ENCODE measurements at regions not wholly inside any gene's neighbourhood (a gene's known extent, or its start where the extent isn't known, plus 50 kb on each side); places are given as distances from the start of the nearest gene placed in this dataset.

DNA sequence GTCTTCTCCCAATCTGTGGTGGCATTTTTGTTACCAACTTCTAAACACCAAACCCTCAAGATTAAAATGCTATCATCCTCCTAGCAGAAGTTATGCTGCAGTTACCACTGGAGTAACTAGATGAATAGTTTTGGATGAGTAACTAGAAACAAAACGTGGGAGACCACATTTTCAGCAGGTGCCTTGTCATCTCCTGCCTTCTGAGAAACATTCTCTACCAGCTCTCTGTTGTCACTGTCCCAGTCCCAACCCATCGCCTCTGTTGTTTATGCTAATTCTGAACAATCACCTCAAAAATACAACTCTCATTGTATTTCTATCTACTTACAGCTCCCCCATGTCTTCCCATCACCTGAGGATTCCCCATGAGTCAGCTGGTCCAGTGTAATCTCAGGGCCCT lies 652.5 kb upstream of the ADAMTS16 start:
- DNase-seq (ENCODE audit: low read depth in 2 of 2): no peak

DNA sequence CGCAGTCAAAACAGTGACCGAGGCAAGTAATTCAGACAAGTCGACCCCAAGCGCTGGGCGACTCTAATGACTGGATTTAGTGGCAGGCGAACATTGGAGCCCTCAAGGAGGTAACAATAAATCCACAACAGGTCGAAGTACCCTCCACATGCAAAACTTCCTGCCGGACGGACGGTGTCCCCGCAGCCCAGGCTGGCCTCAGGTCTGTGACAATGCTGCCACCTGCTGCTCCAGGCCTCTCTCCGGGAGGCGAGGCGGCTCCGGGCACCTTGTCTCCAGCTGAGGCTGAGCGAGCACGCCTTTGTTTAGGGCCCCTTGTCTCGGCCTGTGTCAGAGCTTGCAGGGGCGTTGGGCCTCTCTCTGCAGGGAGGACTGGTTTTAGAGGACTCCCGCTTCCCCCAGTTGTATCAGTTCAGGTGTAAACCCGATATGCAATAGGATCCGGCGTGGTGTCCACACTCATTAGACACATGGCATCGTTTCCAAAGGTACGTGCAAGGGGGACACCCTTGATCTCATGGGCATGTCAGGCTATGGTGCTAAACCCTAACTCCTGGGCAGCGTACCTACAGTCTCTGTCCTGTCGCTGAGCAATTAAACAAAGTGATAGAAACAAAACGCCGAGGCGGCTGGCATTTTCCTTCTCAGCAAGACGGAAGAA lies 628.0 kb upstream of the ADAMTS16 start:
- no peak for DNase-seq (ENCODE audit: low read depth in 2 of 2)

GRCh38 chr5:4513381-4513780 lies 626.7 kb upstream of the ADAMTS16 start:
- DNase-seq (ENCODE audit: low read depth in 2 of 2): no peak

DNA sequence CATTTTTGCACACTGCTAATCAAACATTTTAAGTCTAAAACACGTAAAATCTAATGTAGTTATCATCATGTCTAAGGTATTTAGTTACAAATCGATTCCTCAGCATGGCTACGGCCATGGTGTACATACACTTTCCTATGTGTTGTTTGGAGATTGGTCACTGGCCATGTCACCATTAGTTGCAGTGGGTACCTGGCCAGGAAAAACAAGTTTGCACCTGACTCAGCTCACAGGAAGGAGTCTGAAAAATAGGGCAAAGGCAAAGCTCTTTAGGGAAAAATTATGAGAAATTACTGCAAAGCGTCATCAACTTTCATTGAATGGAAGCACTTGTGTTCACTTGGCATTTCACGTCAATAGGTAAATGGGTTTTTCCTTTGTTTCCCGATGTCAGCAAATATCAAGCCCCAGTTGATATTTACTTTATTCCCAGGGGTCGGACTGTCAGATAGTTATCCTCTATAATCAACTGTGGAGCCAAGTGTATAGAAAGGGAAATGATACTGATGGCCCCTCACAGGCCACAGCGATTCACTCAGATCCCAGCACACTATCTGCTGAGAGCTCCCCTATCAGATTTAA lies 626.0 kb upstream of the ADAMTS16 start:
- no peak for DNase-seq (ENCODE audit: low read depth in 2 of 2)

DNA sequence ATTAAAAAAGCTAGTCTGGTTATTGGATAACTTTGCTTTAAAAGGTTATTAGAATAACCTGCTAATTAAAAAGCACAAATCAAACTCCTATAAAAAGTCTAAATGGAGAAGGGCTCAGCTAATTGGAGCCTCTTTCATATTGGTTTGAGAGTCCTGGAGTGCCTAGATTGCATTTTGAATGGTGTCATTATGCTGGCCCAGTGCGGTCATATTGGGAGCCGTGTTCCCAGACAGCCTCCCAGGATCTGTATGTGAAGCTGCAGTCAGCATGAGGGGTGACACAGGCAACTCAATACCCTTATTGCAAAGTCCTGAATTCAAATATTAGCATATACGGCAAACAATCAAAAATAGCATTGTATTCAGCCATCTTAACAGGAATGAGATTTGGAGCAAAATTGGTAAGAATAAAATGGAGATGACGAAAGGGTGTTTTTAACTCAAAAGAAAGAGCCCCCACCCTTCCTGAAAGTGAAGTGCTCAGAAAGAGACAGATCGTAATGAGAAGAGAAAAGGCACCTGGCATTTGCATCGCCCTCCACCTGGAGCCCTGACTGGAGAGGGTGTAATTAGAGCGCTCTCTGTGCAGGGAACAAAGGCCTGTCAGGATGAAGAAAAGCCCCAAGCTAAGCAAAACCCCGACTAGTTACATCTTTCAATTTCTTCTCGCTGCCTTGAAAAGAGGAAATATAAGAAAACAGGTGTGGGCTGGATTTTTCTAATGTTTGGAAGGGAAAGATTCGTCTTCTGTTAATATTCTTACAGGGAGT lies 621.0 kb upstream of the ADAMTS16 start:
- DNase-seq (ENCODE audit: low read depth in 2 of 2): no peak

DNA sequence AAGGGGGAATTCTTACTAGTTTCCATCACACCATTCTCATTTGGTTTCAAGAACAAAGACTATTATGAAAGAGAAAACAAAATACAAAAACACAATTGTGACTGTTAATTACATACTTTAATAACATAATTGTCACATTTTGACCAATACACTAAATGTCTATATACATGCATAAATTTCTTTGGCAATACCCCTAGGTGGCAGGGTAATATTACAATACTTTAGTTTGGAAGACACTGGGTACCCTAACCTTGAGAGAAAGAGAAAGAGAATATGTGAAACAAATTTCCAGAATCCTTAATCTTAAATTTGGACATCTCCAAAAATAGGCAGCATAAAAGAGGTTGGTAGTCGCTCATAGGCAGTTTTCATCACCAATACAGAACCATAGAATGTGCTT lies 619.6 kb upstream of the ADAMTS16 start:
- DNase-seq (ENCODE audit: low read depth in 2 of 2): no peak

GRCh38 chr5:4523038-4523437 lies 617.1 kb upstream of the ADAMTS16 start:
- DNase-seq (ENCODE audit: low read depth in 2 of 2): no peak

GRCh38 chr5:4531756-4532704 lies 608.1 kb upstream of the ADAMTS16 start:
- no peak for DNase-seq (ENCODE audit: low read depth in 2 of 2)

- no peak for DNase-seq (ENCODE audit: low read depth in 2 of 2)
These were observed 607.4 kb upstream of the ADAMTS16 start for GRCh38 chr5:4532705-4533080.

DNA sequence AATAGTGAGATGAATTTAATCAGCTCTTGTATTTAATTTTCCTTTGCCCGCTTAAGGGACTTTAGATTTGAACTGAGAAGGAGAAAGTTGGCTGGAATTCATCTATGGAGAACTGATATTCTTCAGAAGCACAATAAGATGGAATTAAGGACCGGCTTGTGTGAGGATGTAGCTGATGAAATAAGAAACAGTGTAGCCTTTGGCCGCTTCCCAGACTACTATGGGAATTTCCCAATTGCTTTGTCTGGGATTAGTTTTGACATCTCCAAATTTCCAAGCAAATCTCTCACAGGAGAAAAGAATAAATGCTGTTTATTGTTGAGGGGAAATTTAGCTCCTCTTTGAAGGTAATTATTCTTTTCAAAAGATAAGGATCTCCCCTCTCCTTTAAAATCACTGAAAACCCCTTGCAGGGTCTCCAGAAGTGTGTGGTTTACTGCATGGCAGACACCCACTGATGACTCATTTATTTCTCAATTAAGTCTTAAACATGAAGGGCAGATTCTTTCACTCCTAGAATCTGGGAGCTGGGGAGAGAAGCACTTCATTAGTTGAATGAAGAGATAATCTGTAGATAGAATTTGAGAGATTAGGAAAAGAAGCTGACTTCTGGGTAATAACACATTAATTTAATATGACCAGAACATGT lies 606.5 kb upstream of the ADAMTS16 start:
- DNase-seq (ENCODE audit: low read depth in 2 of 2): no peak

- no peak for DNase-seq (ENCODE audit: low read depth in 2 of 2)
These were observed 602.6 kb upstream of the ADAMTS16 start for GRCh38 chr5:4537489-4537888.

DNA sequence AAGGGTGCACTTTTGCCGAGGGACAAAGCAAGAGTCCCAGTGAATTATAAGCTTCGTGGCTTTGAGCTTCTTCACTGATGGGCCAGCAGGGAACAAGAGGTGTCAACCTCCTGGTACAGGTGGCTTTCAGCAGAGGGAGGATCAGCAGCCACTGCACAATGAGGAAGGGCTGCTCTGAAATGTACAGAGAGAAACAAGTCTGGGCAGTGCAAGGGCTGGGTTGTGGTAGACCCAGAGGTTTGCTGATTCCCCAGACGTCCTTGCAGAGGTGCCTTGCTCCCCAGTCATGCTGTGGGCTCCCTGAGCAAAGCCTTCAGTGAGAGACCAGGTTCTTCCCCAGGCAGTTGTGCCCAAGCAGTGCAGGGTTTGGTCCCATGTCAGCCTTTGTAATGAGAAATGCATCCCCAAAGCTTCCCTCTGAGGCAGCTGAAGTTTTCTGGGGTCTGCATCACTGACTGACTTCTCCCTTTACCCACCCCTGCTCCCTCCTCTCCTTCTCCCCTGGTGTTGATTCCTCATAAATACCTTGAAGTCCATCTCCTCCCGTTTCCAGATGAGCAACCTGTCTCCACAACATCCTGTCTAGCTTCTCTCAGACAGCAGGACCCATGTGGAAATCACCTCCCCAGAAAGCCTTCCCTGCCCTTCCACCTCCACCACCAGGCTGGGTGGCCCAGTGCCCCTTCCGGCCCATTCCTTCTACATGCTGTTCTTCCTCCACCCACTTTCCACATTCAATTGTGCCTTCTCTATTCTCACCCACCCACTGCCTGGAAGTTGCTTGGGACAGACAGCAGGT lies 599.6 kb upstream of the ADAMTS16 start:
- DNase-seq (ENCODE audit: low read depth in 2 of 2): no peak

- no peak for DNase-seq (ENCODE audit: low read depth in 2 of 2)
These were observed 598.8 kb upstream of the ADAMTS16 start for GRCh38 chr5:4541334-4541733.

DNA sequence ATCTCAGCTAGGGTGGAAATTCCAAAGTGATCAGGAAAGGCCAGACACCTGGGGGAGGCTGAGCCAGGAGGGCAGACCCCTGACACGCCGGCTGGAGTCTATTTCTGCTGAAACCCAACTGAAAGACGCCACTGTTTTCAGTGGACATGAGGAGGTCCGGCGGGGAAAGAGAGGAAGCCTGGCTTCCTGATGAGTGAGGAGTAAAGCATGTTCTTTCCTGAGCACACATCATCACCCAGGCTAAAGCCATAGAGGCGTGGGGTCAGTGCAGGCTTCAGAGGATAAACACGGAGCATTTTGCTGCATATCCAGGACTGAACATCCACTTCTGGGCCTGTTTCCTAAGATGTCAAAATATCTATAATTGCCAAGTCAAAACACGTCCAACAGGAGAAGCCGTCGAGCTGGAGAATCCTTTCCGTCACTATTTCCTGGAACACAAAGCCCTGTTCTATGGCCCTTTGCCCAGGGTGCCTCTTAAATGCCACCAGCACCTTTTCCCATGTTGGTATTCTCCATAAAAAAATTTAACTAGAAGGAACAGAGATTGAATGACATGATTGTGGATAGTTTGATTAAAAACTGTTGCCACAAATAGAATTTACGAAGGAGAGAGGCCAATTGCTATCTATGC lies 597.9 kb upstream of the ADAMTS16 start:
- DNase-seq (ENCODE audit: low read depth in 2 of 2): no peak

- DNase-seq (ENCODE audit: low read depth in 2 of 2): no peak
These were observed 596.0 kb upstream of the ADAMTS16 start for GRCh38 chr5:4544049-4544670.

- no peak for DNase-seq (ENCODE audit: low read depth in 2 of 2)
These were observed 592.6 kb upstream of the ADAMTS16 start for GRCh38 chr5:4547547-4547946.

DNA sequence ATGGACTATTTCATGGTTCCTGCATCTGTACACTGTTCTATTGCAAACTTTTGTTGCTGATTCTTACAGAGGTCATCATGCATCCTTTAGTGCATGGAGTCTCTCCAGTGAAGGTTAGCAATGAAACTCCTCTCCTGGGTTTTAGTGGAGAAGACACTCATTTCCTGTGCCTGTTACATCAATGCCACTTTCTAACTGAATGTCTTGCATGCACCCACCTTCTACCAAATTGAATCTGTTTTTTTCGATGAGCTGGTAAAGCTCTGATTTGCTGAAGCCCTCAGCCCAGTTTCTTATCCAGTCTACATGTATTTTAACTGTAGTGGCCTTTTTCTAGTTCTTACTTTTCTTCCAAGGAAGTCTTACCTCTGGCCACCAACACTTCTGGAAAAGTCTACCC lies 591.8 kb upstream of the ADAMTS16 start:
- DNase-seq (ENCODE audit: low read depth in 2 of 2): no peak

- no peak for DNase-seq (ENCODE audit: low read depth in 2 of 2)
These were observed 590.8 kb upstream of the ADAMTS16 start for GRCh38 chr5:4549351-4549750.

- DNase-seq (ENCODE audit: low read depth in 2 of 2): no peak
These were observed 589.1 kb upstream of the ADAMTS16 start for GRCh38 chr5:4551034-4551433.

GRCh38 chr5:4553130-4553529 lies 587.0 kb upstream of the ADAMTS16 start:
- no peak for DNase-seq (ENCODE audit: low read depth in 2 of 2)
